Body of pancreas (tissue), 4 donors: ENCODE measurements at regions not wholly inside any gene's neighbourhood (a gene's known extent, or its start where the extent isn't known, plus 50 kb on each side); places are given as distances from the start of the nearest gene placed in this dataset.
"Not testable (repeated sequence)": the region's sequence is repeated elsewhere in the genome, so short reads cannot be mapped to it uniquely, and the experiment has no call there.

Experiments used
- ATAC-seq: fragments of 150-250 bp; one replicate; pipeline ENCODE4 v1.9.1; 2016
- DNase-seq, 4 donors: peaks; one replicate each; pipeline ENCODE4 v3.0.0-alpha.2; 2019
- H3K27ac ChIP-seq, 4 donors: fragments of 200-600 bp; sonication (generic); 1 replicate in 3 of 4; 2 replicates in 1 of 4; pipeline versions ENCODE4 v1.5.1 to v1.6.1; 2016 to 2019; ENCODE audit warnings: mild to moderate bottlenecking in 1 of 4, mixed read lengths in 1 of 4, moderate library complexity in 1 of 4
- H3K27me3 ChIP-seq, 2 donors: fragments of 200-600 bp; sonication (generic); one replicate each; pipeline ENCODE4 v1.6.0; 2016; ENCODE audit warnings: mild to moderate bottlenecking in 1 of 2
- H3K36me3 ChIP-seq, 2 donors: fragments of 200-600 bp; sonication (generic); replicated peaks in 1 of 2; 2 replicates each; pipeline ENCODE4 v1.5.1; 2016; ENCODE audit warnings: low read depth in 2 of 2; ENCODE audit not compliant: insufficient read depth in 1 of 2
- H3K4me1 ChIP-seq: fragments of 200-600 bp; sonication (generic); one replicate; pipeline ENCODE4 v1.6.0; 2016
- H3K4me3 ChIP-seq, 2 donors: fragments of 200-600 bp; sonication (generic); 1 replicate in 1 of 2; 2 replicates in 1 of 2; pipeline ENCODE4 v1.5.1; 2016 to 2019
- H3K9me3 ChIP-seq, 3 donors: fragments of 200-600 bp; sonication (generic); 1 replicate in 2 of 3; 2 replicates in 1 of 3; pipeline ENCODE4 v1.5.1; 2016
- POLR2A ChIP-seq, 3 donors: fragments of 450-650 bp; IDR thresholded peaks; one replicate each; pipeline ENCODE4 v1.6.1; 2016; ENCODE audit warnings: antibody characterized with exemption in 3 of 3, mild to moderate bottlenecking in 2 of 3
- WGBS, 2 donors: methylation state at CpG; one replicate each; pipeline ENCODE4 v1.1.5; 2017; 5-methylcytosine and 5-hydroxymethylcytosine counted together
- intact Hi-C: fragments of 100-400 bp; cut with DNase I; formaldehyde crosslinking; loops from one replicate; pipeline ENCODE4 v1.15.1; 2023
- TF ChIP-seq, protein P1 (sequence below), 7 experiments: fragments of 450-650 bp in 4 of 7; fragments of 200-600 bp in 3 of 7; sonication (generic) in 3 of 7; IDR thresholded peaks; one replicate each; pipeline ENCODE4 v1.5.1; 2016 to 2019; ENCODE audit warnings: antibody characterized with exemption in 7 of 7

DNA sequence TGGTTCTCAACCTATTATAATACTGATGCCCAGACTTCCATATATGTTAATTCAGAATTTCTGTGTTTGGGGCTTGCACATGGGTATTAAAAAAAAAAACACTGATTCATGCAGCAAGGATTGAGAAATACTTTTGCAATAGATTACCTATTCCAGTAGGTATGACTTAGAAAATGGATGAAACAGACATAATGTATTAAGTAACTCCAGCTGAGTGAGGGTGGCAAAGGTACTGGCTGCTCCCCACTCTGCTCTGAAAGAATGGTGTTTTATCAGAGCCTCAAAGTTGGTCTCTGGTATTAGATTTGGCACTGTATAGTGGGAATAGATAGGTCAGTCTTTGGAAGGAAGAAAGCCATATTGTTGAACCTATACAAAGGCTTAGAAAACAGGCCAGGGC lies 234.3 kb upstream of the FOLH1 start:
- TF ChIP-seq POLR2A (IDR thresholded peaks at IDR 0.05) = no peak
- TF ChIP-seq, protein P1, sequence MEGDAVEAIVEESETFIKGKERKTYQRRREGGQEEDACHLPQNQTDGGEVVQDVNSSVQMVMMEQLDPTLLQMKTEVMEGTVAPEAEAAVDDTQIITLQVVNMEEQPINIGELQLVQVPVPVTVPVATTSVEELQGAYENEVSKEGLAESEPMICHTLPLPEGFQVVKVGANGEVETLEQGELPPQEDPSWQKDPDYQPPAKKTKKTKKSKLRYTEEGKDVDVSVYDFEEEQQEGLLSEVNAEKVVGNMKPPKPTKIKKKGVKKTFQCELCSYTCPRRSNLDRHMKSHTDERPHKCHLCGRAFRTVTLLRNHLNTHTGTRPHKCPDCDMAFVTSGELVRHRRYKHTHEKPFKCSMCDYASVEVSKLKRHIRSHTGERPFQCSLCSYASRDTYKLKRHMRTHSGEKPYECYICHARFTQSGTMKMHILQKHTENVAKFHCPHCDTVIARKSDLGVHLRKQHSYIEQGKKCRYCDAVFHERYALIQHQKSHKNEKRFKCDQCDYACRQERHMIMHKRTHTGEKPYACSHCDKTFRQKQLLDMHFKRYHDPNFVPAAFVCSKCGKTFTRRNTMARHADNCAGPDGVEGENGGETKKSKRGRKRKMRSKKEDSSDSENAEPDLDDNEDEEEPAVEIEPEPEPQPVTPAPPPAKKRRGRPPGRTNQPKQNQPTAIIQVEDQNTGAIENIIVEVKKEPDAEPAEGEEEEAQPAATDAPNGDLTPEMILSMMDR (IDR thresholded peaks at IDR 0.05) = no peak
- intact Hi-C loops = no loop called here
- ATAC-seq (no peak), DNase-seq (no peak)
- H3K36me3 ChIP-seq = no peaks in the 10 kb centered on the region
- H3K4me1 ChIP-seq = no peaks in the 10 kb centered on the region
- H3K9me3 ChIP-seq = no peaks in the 10 kb centered on the region
- no peaks in the 10 kb centered on the region for H3K27me3 ChIP-seq
- H3K27ac ChIP-seq = no peak overlapping the region
- H3K4me3 ChIP-seq = no peak overlapping the region

GRCh38 chr11:49439901-49440300 lies 231.5 kb upstream of the FOLH1 start:
- H3K4me3 ChIP-seq, intact Hi-C loops, H3K9me3 ChIP-seq, H3K27me3 ChIP-seq, ATAC-seq, H3K4me1 ChIP-seq, H3K27ac ChIP-seq, H3K36me3 ChIP-seq, DNase-seq: not testable (repeated sequence)

GRCh38 chr11:49434308-49434707 lies 225.9 kb upstream of the FOLH1 start:
- intact Hi-C loops, H3K27me3 ChIP-seq, H3K36me3 ChIP-seq, ATAC-seq, H3K27ac ChIP-seq, H3K4me3 ChIP-seq, H3K4me1 ChIP-seq, H3K9me3 ChIP-seq, DNase-seq: not testable (repeated sequence)
- WGBS, 2 donors = 81 to 90% methylated on average over 46 to 48 of the region's 49 CpGs

- ATAC-seq (no peak), DNase-seq (no peak)
- Histone ChIP-seq H3K27me3 (no peaks in the 10 kb centered on the region), H3K4me1 (no peaks in the 10 kb centered on the region), H3K4me3 (no peak overlapping the region), H3K27ac (no peak overlapping the region), H3K9me3 (no peaks in the 10 kb centered on the region), H3K36me3 (no peaks in the 10 kb centered on the region)
- intact Hi-C loops = no loop called here
- TF ChIP-seq, protein P1 (IDR thresholded peaks at IDR 0.05) = no peak
- TF ChIP-seq POLR2A (IDR thresholded peaks at IDR 0.05) = no peak
- WGBS, 2 donors = 71 to 73% methylated on average over 1 of the region's 1 CpG
Measured at GRCh38 chr11:49432242-49432848, 223.9 kb upstream of the FOLH1 start.

DNA sequence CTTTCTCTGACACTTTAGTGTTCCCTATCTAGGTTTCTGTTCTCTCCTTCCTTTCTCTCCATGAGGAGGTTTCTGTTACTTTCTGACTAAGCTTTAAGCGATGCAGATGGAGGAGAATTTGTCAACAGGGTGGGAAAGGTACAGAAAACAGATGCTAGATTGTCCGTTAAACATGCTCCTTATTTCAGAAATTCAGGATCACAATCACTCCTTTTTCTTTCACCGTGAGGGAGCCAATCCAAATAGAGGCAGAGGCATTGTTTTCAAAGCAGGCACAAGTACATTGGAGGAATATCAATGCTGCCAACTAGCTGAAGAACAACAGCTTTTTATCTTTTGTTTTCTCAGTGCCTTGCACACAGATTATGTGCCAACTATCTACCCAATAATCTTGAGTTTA lies 215.7 kb upstream of the FOLH1 start:
- WGBS, 2 donors = 31 to 45% methylated on average over 3 of the region's 3 CpGs
- Histone ChIP-seq H3K4me3 (no peak overlapping the region), H3K27ac (no peak overlapping the region), H3K36me3 (no peaks in the 10 kb centered on the region), H3K9me3 (no peaks in the 10 kb centered on the region), H3K4me1 (no peaks in the 10 kb centered on the region), H3K27me3 (no peaks in the 10 kb centered on the region)
- intact Hi-C loops = no loop called here
- TF ChIP-seq, protein P1 (IDR thresholded peaks at IDR 0.05) = no peak
- DNase-seq (no peak), ATAC-seq (no peak)

DNA sequence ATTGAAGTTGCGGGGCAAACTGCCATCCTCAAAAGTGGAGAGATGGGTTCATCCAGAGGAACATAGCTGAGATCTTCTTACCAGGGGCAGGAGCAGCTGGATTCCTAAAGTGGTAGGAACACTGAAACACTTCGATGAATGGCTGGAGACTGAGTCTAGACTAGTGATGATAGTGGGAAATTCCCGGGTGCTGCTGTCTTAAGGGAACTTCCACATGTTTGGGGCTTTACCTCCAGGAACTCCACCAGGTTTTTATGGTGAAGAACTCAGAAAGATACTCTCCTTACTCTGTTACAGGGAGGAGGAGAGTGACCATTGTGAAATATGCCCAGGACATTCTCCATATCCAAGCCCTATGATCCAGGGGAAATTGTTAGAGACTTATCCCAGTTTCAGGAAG lies 210.5 kb upstream of the FOLH1 start:
- H3K36me3 ChIP-seq, H3K27me3 ChIP-seq, intact Hi-C loops, DNase-seq, H3K4me3 ChIP-seq, H3K27ac ChIP-seq, H3K9me3 ChIP-seq, ATAC-seq, H3K4me1 ChIP-seq: not testable (repeated sequence)
- 57 to 73% methylated on average over 3 of the region's 3 CpGs for WGBS, 2 donors
